NT2/D1 (cell line): ENCODE measurements at regions not wholly inside any gene's neighbourhood (a gene's known extent, or its start where the extent isn't known, plus 50 kb on each side); places are given as distances from the start of the nearest gene placed in this dataset.

Experiments used
- SUZ12 ChIP-seq: IDR thresholded peaks from 2 replicates; pipeline ENCODE4 v1.6.1; 2011; ENCODE audit not compliant: insufficient read length, insufficient read depth; ENCODE audit errors: extremely low read depth
- YY1 ChIP-seq: IDR thresholded peaks from 2 replicates; pipeline ENCODE4 v1.6.1; 2011; ENCODE audit not compliant: insufficient read length, insufficient read depth

DNA sequence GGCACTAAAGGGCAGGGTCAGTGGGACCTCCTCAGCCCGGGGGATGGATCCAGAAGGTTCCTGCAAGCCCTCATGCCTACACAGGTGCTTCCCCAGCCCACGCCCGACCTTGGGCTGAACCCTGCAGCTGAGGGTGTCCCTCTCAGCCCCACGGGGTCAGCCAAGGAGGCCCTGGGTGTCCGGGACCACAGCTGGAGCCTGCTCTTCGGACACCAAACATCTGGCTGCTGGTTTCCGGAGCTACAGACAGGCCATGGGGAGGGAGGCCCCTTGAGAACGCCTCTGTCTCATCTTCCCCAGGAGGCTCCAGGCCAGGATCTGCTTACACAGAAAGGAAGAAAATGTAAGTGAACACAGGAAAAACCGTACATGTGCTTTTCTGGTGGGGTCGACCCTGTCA, 355.7 kb downstream of the MN1 start:
- TF ChIP-seq SUZ12: no peak
- no peak for TF ChIP-seq YY1
